ENCODE measurements at regions not wholly inside any gene's neighbourhood (a gene's known extent, or its start where the extent isn't known, plus 50 kb on each side); places are given as distances from the start of the nearest gene placed in this dataset.

GRCh38 chr18:70463085-70463484, 174.2 kb downstream of the SOCS6 start:
- H3K9me3 ChIP-seq (ENCODE audit: control insufficient read depth, insufficient read depth, low read length) = no peaks in the 10 kb centered on the region
- no peak overlapping the region for H3K4me3 ChIP-seq (ENCODE audit: low read depth, low read length)
- no peak overlapping the region for H3K27ac ChIP-seq (ENCODE audit: low read depth, low read length)
- 0 out of 2 replicates have a peak, but pooled peaks cover 4% of the 10 kb centered on the region for H3K27me3 ChIP-seq (ENCODE audit: control insufficient read depth, insufficient read depth, low read length)
- no peak overlapping the region for H3K9ac ChIP-seq (ENCODE audit: low read depth, low read length)
- H3K36me3 ChIP-seq (ENCODE audit: control insufficient read depth, insufficient read depth, low read length) = no peaks in the 10 kb centered on the region
- peaks cover 3% of the 10 kb centered on the region; the same call in 1 of the 2 replicates for H3K4me1 ChIP-seq (ENCODE audit: control insufficient read depth, insufficient read depth, low read length)

DNA sequence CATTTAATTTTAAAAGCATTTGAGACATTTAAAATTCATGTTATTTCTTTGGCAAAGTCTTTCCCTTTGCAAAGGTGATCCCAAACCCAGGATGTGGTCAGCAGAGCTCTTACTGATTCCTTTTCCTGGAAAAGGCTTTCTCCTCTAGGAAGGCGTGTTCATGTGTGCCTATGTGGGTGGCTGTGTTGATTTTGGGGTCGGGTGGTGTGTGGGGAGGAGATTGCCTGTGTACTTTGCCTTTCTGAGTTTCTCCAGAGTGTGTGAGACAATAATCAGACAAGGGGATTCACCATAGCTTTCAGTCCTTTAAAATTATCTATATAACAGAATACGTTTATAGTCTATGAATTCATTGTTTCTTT, 173.2 kb downstream of the SOCS6 start:
- H3K27ac ChIP-seq (ENCODE audit: low read depth, low read length) = no peak overlapping the region
- H3K27me3 ChIP-seq (ENCODE audit: control insufficient read depth, insufficient read depth, low read length) = 0 out of 2 replicates have a peak, but pooled peaks cover 4% of the 10 kb centered on the region
- no peaks in the 10 kb centered on the region for H3K9me3 ChIP-seq (ENCODE audit: control insufficient read depth, insufficient read depth, low read length)
- no peak overlapping the region for H3K4me3 ChIP-seq (ENCODE audit: low read depth, low read length)
- no peaks in the 10 kb centered on the region for H3K36me3 ChIP-seq (ENCODE audit: control insufficient read depth, insufficient read depth, low read length)
- H3K4me1 ChIP-seq (ENCODE audit: control insufficient read depth, insufficient read depth, low read length) = peaks cover 3% of the 10 kb centered on the region; the same call in 1 of the 2 replicates
- H3K9ac ChIP-seq (ENCODE audit: low read depth, low read length) = no peak overlapping the region

GRCh38 chr18:70461323-70462077, 172.7 kb downstream of the SOCS6 start:
- peaks cover 3% of the 10 kb centered on the region; the same call in 1 of the 2 replicates for H3K4me1 ChIP-seq (ENCODE audit: control insufficient read depth, insufficient read depth, low read length)
- no peak overlapping the region for H3K27ac ChIP-seq (ENCODE audit: low read depth, low read length)
- no peak overlapping the region for H3K9ac ChIP-seq (ENCODE audit: low read depth, low read length)
- no peaks in the 10 kb centered on the region for H3K36me3 ChIP-seq (ENCODE audit: control insufficient read depth, insufficient read depth, low read length)
- no peaks in the 10 kb centered on the region for H3K9me3 ChIP-seq (ENCODE audit: control insufficient read depth, insufficient read depth, low read length)
- H3K27me3 ChIP-seq (ENCODE audit: control insufficient read depth, insufficient read depth, low read length) = 0 out of 2 replicates have a peak, but pooled peaks cover 4% of the 10 kb centered on the region
- H3K4me3 ChIP-seq (ENCODE audit: low read depth, low read length) = no peak overlapping the region

DNA sequence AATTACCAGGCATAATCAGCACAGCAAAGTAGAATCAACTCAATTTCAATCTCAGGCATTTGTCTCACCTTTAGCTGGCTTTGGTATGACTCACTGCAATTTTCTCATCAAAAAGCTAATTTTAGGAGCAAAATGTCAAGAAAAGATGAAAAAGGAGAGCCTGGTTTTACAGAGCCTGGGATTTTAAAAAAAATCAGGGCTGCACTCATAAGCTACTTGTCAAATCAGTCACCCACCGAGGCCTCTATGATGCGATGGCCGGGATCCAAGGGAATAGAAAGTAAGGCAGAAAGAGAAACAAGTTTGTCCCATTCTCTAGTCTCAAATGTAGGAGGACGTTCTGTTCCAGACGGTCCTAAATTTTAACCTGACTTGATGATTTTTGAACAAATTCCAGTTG, 170.9 kb downstream of the SOCS6 start:
- 0 out of 2 replicates have a peak, but pooled peaks cover 4% of the 10 kb centered on the region for H3K27me3 ChIP-seq (ENCODE audit: control insufficient read depth, insufficient read depth, low read length)
- H3K9ac ChIP-seq (ENCODE audit: low read depth, low read length) = no peak overlapping the region
- no peaks in the 10 kb centered on the region for H3K9me3 ChIP-seq (ENCODE audit: control insufficient read depth, insufficient read depth, low read length)
- no peaks in the 10 kb centered on the region for H3K36me3 ChIP-seq (ENCODE audit: control insufficient read depth, insufficient read depth, low read length)
- no peak overlapping the region for H3K27ac ChIP-seq (ENCODE audit: low read depth, low read length)
- H3K4me3 ChIP-seq (ENCODE audit: low read depth, low read length) = no peak overlapping the region
- peaks cover 16% of the 10 kb centered on the region; the same call in 1 of the 2 replicates for H3K4me1 ChIP-seq (ENCODE audit: control insufficient read depth, insufficient read depth, low read length)

GRCh38 chr18:70459251-70459650, 170.4 kb downstream of the SOCS6 start:
- Histone ChIP-seq H3K36me3 (ENCODE audit: control insufficient read depth, insufficient read depth, low read length) (no peaks in the 10 kb centered on the region), H3K9ac (ENCODE audit: low read depth, low read length) (no peak overlapping the region), H3K4me1 (ENCODE audit: control insufficient read depth, insufficient read depth, low read length) (peaks cover 17% of the 10 kb centered on the region), H3K27ac (ENCODE audit: low read depth, low read length) (no peak overlapping the region), H3K9me3 (ENCODE audit: control insufficient read depth, insufficient read depth, low read length) (no peaks in the 10 kb centered on the region), H3K4me3 (ENCODE audit: low read depth, low read length) (no peak overlapping the region), H3K27me3 (ENCODE audit: control insufficient read depth, insufficient read depth, low read length) (0 out of 2 replicates have a peak, but pooled peaks cover 3% of the 10 kb centered on the region)

GRCh38 chr18:70457788-70458187, 168.9 kb downstream of the SOCS6 start:
- no peaks in the 10 kb centered on the region for H3K27me3 ChIP-seq (ENCODE audit: control insufficient read depth, insufficient read depth, low read length)
- no peak overlapping the region for H3K9ac ChIP-seq (ENCODE audit: low read depth, low read length)
- peaks cover 29% of the 10 kb centered on the region for H3K4me1 ChIP-seq (ENCODE audit: control insufficient read depth, insufficient read depth, low read length)
- H3K27ac ChIP-seq (ENCODE audit: low read depth, low read length) = no peak overlapping the region
- no peaks in the 10 kb centered on the region for H3K9me3 ChIP-seq (ENCODE audit: control insufficient read depth, insufficient read depth, low read length)
- no peaks in the 10 kb centered on the region for H3K36me3 ChIP-seq (ENCODE audit: control insufficient read depth, insufficient read depth, low read length)
- H3K4me3 ChIP-seq (ENCODE audit: low read depth, low read length) = no peak overlapping the region

DNA sequence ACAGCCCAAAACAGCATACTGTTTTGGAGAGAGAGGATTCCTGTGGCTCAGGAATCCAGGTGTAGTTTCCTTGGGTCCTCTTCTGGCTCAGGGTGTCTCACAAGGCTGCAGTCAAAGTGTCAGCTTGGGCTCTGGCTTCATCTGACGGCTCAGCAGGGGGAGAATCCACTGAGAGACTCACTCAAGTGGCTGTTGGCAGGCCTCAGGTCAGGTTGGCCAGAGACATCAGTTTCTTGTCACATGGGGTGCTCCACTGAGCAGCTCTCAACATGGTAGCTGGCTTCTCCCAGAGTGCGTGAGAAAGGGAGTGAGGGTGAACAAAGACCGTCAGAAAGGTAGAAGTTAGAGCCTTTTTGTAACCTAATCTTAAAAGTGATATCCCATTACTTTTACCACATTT, 168.4 kb downstream of the SOCS6 start:
- Histone ChIP-seq H3K9ac (ENCODE audit: low read depth, low read length) (no peak overlapping the region), H3K36me3 (ENCODE audit: control insufficient read depth, insufficient read depth, low read length) (no peaks in the 10 kb centered on the region), H3K4me3 (ENCODE audit: low read depth, low read length) (no peak overlapping the region), H3K4me1 (ENCODE audit: control insufficient read depth, insufficient read depth, low read length) (peaks cover 32% of the 10 kb centered on the region), H3K27me3 (ENCODE audit: control insufficient read depth, insufficient read depth, low read length) (no peaks in the 10 kb centered on the region), H3K9me3 (ENCODE audit: control insufficient read depth, insufficient read depth, low read length) (no peaks in the 10 kb centered on the region), H3K27ac (ENCODE audit: low read depth, low read length) (no peak overlapping the region)

GRCh38 chr18:70456376-70456775, 167.5 kb downstream of the SOCS6 start:
- Histone ChIP-seq H3K9me3 (ENCODE audit: control insufficient read depth, insufficient read depth, low read length) (no peaks in the 10 kb centered on the region), H3K36me3 (ENCODE audit: control insufficient read depth, insufficient read depth, low read length) (no peaks in the 10 kb centered on the region), H3K4me3 (ENCODE audit: low read depth, low read length) (no peak overlapping the region)

GRCh38 chr18:70455731-70456130, 166.9 kb downstream of the SOCS6 start:
- Histone ChIP-seq H3K9me3 (ENCODE audit: control insufficient read depth, insufficient read depth, low read length) (no peaks in the 10 kb centered on the region), H3K9ac (ENCODE audit: low read depth, low read length) (no peak overlapping the region), H3K27ac (ENCODE audit: low read depth, low read length) (no peak overlapping the region), H3K27me3 (ENCODE audit: control insufficient read depth, insufficient read depth, low read length) (no peaks in the 10 kb centered on the region), H3K4me1 (ENCODE audit: control insufficient read depth, insufficient read depth, low read length) (peaks cover 39% of the 10 kb centered on the region), H3K36me3 (ENCODE audit: control insufficient read depth, insufficient read depth, low read length) (no peaks in the 10 kb centered on the region), H3K4me3 (ENCODE audit: low read depth, low read length) (no peak overlapping the region)

More at GRCh38 chr18:70456376-70456775, 167.5 kb downstream of the SOCS6 start:
- H3K27ac ChIP-seq (ENCODE audit: low read depth, low read length) = no peak overlapping the region
- H3K4me1 ChIP-seq (ENCODE audit: control insufficient read depth, insufficient read depth, low read length) = peaks cover 33% of the 10 kb centered on the region
- no peaks in the 10 kb centered on the region for H3K27me3 ChIP-seq (ENCODE audit: control insufficient read depth, insufficient read depth, low read length)
- H3K9ac ChIP-seq (ENCODE audit: low read depth, low read length) = no peak overlapping the region

DNA sequence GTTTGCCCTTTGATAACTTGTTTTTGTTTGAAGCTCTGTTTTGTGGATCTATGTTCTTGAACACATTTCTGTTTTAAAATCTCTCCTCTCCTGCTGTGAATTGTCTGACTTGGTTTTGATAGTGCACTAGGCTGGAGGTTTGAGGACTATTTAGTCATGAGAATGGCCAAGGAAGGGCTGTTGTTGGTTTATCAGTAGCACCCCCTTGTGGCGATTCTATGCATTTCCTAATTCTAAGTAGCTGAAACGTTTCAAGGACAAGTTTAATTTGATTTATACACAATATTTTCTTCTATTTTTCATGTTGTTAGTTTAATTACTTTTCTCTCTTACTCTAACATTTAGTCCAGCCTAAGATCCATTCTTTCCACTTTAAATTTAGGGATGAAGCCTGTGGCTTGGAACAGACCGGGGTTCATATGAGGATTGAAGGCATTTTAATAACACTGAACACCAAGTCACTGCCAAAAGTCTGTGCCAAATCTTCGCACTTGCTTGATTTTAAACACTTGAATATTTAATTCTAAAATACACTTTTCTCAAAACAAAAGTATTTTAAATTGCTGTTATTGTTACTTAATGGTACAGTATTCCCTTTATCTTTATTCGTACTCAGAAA, 166.0 kb downstream of the SOCS6 start:
- no peak overlapping the region for H3K27ac ChIP-seq (ENCODE audit: low read depth, low read length)
- no peaks in the 10 kb centered on the region for H3K27me3 ChIP-seq (ENCODE audit: control insufficient read depth, insufficient read depth, low read length)
- no peak overlapping the region for H3K4me3 ChIP-seq (ENCODE audit: low read depth, low read length)
- no peak overlapping the region for H3K9ac ChIP-seq (ENCODE audit: low read depth, low read length)
- H3K36me3 ChIP-seq (ENCODE audit: control insufficient read depth, insufficient read depth, low read length) = no peaks in the 10 kb centered on the region
- peaks cover 39% of the 10 kb centered on the region for H3K4me1 ChIP-seq (ENCODE audit: control insufficient read depth, insufficient read depth, low read length)
- H3K9me3 ChIP-seq (ENCODE audit: control insufficient read depth, insufficient read depth, low read length) = no peaks in the 10 kb centered on the region

- Histone ChIP-seq H3K9me3 (ENCODE audit: control insufficient read depth, insufficient read depth, low read length) (no peaks in the 10 kb centered on the region), H3K4me1 (ENCODE audit: control insufficient read depth, insufficient read depth, low read length) (peaks cover 39% of the 10 kb centered on the region), H3K9ac (ENCODE audit: low read depth, low read length) (no peak overlapping the region), H3K36me3 (ENCODE audit: control insufficient read depth, insufficient read depth, low read length) (no peaks in the 10 kb centered on the region), H3K27ac (ENCODE audit: low read depth, low read length) (no peak overlapping the region), H3K4me3 (ENCODE audit: low read depth, low read length) (no peak overlapping the region), H3K27me3 (ENCODE audit: control insufficient read depth, insufficient read depth, low read length) (no peaks in the 10 kb centered on the region)
Measured at GRCh38 chr18:70453058-70453775, 164.4 kb downstream of the SOCS6 start.
